NCI-H1694 (cell line): ENCODE measurements at regions not wholly inside any gene's neighbourhood (a gene's known extent, or its start where the extent isn't known, plus 50 kb on each side); places are given as distances from the start of the nearest gene placed in this dataset.

Experiments used
- DNase-seq: peaks from one replicate; lab custom pipeline; 2025; lab: John Stamatoyannopoulos, UW

GRCh38 chr17:70872103-70872502, 702.8 kb downstream of the KCNJ2 start:
- DNase-seq, result no peak

GRCh38 chr17:70875729-70876310, 706.5 kb downstream of the KCNJ2 start:
- no peak for DNase-seq

- DNase-seq, result no peak
Observed at GRCh38 chr17:70878879-70879278, 709.5 kb downstream of the KCNJ2 start.

GRCh38 chr17:70879401-70879800, 710.1 kb downstream of the KCNJ2 start:
- DNase-seq, result no peak

GRCh38 chr17:70881093-70881492, 711.8 kb downstream of the KCNJ2 start:
- no peak for DNase-seq

GRCh38 chr17:70882504-70882903, 713.2 kb downstream of the KCNJ2 start:
- no peak for DNase-seq

- no peak for DNase-seq
Observed at GRCh38 chr17:70886648-70887047, 717.3 kb downstream of the KCNJ2 start.

- DNase-seq, result no peak
Observed at GRCh38 chr17:70888324-70888723, 719.0 kb downstream of the KCNJ2 start.

GRCh38 chr17:70891306-70891705, 722.0 kb downstream of the KCNJ2 start:
- DNase-seq, result no peak

- no peak for DNase-seq
Observed at GRCh38 chr17:70892527-70892926, 723.2 kb downstream of the KCNJ2 start.

GRCh38 chr17:70896843-70897242, 727.5 kb downstream of the KCNJ2 start:
- no peak for DNase-seq

GRCh38 chr17:70897446-70897845, 728.1 kb downstream of the KCNJ2 start:
- DNase-seq, result no peak

- no peak for DNase-seq
Observed at GRCh38 chr17:70901870-70902269, 732.5 kb downstream of the KCNJ2 start.

GRCh38 chr17:70905796-70906195, 736.5 kb downstream of the KCNJ2 start:
- no peak for DNase-seq

GRCh38 chr17:70906808-70907207, 737.5 kb downstream of the KCNJ2 start:
- DNase-seq, result no peak

GRCh38 chr17:70912716-70913485, 743.6 kb downstream of the KCNJ2 start:
- DNase-seq, result no peak

GRCh38 chr17:70916469-70916868, 747.1 kb downstream of the KCNJ2 start:
- no peak for DNase-seq

GRCh38 chr17:70919241-70919640, 749.9 kb downstream of the KCNJ2 start:
- no peak for DNase-seq

- no peak for DNase-seq
Observed at GRCh38 chr17:70920416-70920815, 751.1 kb downstream of the KCNJ2 start.

GRCh38 chr17:70922268-70922667, 752.9 kb downstream of the KCNJ2 start:
- DNase-seq, result no peak

- DNase-seq, result no peak
Observed at GRCh38 chr17:70924776-70925175, 755.4 kb downstream of the KCNJ2 start.

GRCh38 chr17:70929226-70929625, 759.9 kb downstream of the KCNJ2 start:
- DNase-seq, result no peak

GRCh38 chr17:70934231-70934630, 764.9 kb downstream of the KCNJ2 start:
- no peak for DNase-seq

- DNase-seq, result no peak
Observed at GRCh38 chr17:70934835-70935234, 765.5 kb downstream of the KCNJ2 start.
